K562 (cell line): ENCODE measurements at regions not wholly inside any gene's neighbourhood (a gene's known extent, or its start where the extent isn't known, plus 50 kb on each side); places are given as distances from the start of the nearest gene placed in this dataset.

Experiments used
- ATAC-seq: fragments of 200-7000 bp; cut with Tn5 transposase; 3 replicates; pipeline ENCODE4 v1.9.1; 2020; ENCODE audit warnings: moderate library complexity
- BruUV-seq: library from RNA; stranded (reverse); fragments of 400-500 nt; replicated peaks from 2 replicates; lab custom pipeline; 2021; lab: Mats Ljungman, UMichigan
- CTCF ChIA-PET: fragments of 300-600 bp; formaldehyde crosslinking; extraction: SDS; loops from one replicate; lab custom pipeline; 2021; ENCODE audit warnings: low intra/inter-chr PET ratio; lab: Yijun Ruan, JAX
- POLR2A ChIA-PET: fragments of 300-600, 350-650 bp; sonication (Branson Sonifier 250); formaldehyde crosslinking; extraction: SDS; loops from one replicate; lab custom pipeline; 2021; ENCODE audit warnings: antibody characterized with exemption, inconsistent platforms; lab: Yijun Ruan, JAX
- DNase-seq, 4 experiments: peaks; one replicate each; pipeline versions ENCODE4 v3.0.0 to v3.0.0-alpha.2; 2011 to 2018; ENCODE audit warnings: low spot score in 3 of 4, mixed read lengths in 3 of 4; ENCODE audit errors: extremely low read depth in 1 of 4
- FAIRE-seq: peaks from 2 replicates; lab custom pipeline; 2011; peaks lifted over from hg19 to GRCh38; lab: Jason Lieb, UNC
- H2AFZ ChIP-seq: 2 replicates; pipeline ENCODE4 v1.6.0; 2011; ENCODE audit warnings: low read depth, low read length, control low read depth, inconsistent platforms
- H3K27ac ChIP-seq: fragments of 200-600 bp; 3 replicates; pipeline ENCODE4 v1.8.0; 2011; ENCODE audit warnings: low read depth, mild to moderate bottlenecking, control low read depth, inconsistent platforms, low read length, moderate library complexity, mixed read lengths; ENCODE audit errors: extremely low read depth
- H3K27me3 ChIP-seq, 2 experiments: fragments of 300-600 bp in 1 of 2; 2 replicates in 1 of 2; 3 replicates in 1 of 2; pipeline versions ENCODE4 v1.6.0 to v1.8.0; 2011; ENCODE audit warnings: inconsistent platforms in 2 of 2, low read length in 2 of 2, mild to moderate bottlenecking in 1 of 2, mixed read lengths in 1 of 2, moderate library complexity in 1 of 2; ENCODE audit not compliant: control insufficient read depth in 2 of 2, insufficient read depth in 2 of 2
- H3K36me3 ChIP-seq: fragments of 300-600 bp; 3 replicates; pipeline ENCODE4 v1.8.0; 2011; ENCODE audit warnings: mild to moderate bottlenecking, low read length, inconsistent platforms; ENCODE audit not compliant: control insufficient read depth, insufficient read depth
- H3K4me1 ChIP-seq, 2 experiments: fragments of 200-600 bp in 1 of 2; replicated peaks in 1 of 2; 2 replicates in 1 of 2; 3 replicates in 1 of 2; pipeline versions ENCODE4 v1.5.1 to v1.8.0; 2011; ENCODE audit warnings: inconsistent platforms in 2 of 2, low read length in 2 of 2, mild to moderate bottlenecking in 1 of 2, mixed read lengths in 1 of 2, moderate library complexity in 1 of 2; ENCODE audit not compliant: control insufficient read depth in 2 of 2, insufficient read depth in 2 of 2
- H3K4me2 ChIP-seq: 2 replicates; pipeline ENCODE4 v1.6.1; 2011; ENCODE audit warnings: low read length, control low read depth, inconsistent platforms, mixed read lengths; ENCODE audit not compliant: insufficient read depth
- H3K4me3 ChIP-seq: fragments of 200-600 bp; sonication (generic), shearing (Covaris generic); 2 replicates; pipeline ENCODE4 v1.5.1; 2016; ENCODE audit warnings: control low read depth, inconsistent platforms
- H3K79me2 ChIP-seq: fragments of 200-600 bp; 3 replicates; pipeline ENCODE4 v1.8.0; 2011; ENCODE audit warnings: low read length, inconsistent platforms; ENCODE audit not compliant: control insufficient read depth, insufficient read depth
- H3K9ac ChIP-seq, 2 experiments: 2 replicates each; pipeline versions ENCODE4 v1.6.0 to v1.6.1; 2011; ENCODE audit warnings: low read depth in 2 of 2, low read length in 2 of 2, control low read depth in 1 of 2, inconsistent platforms in 1 of 2, mild to moderate bottlenecking in 1 of 2, mixed read lengths in 1 of 2; ENCODE audit not compliant: insufficient read depth in 1 of 2
- H3K9me1 ChIP-seq: one replicate; pipeline ENCODE4 v1.6.0; 2011; ENCODE audit warnings: inconsistent platforms, mild to moderate bottlenecking, low read length, moderate library complexity; ENCODE audit not compliant: control insufficient read depth, insufficient read depth
- H3K9me3 ChIP-seq: replicated peaks from 2 replicates; pipeline ENCODE4 v1.5.1; 2011; ENCODE audit warnings: low read depth, low read length, inconsistent platforms; ENCODE audit not compliant: control insufficient read depth, insufficient read depth
- H4K20me1 ChIP-seq: replicated peaks from 2 replicates; pipeline ENCODE4 v1.6.1; 2011; ENCODE audit warnings: low read length, inconsistent platforms, mixed read lengths; ENCODE audit not compliant: control insufficient read depth, insufficient read depth
- C11orf30 ChIP-seq: fragments of 450-650 bp; IDR thresholded peaks from 2 replicates; pipeline ENCODE4 v1.6.1; 2016; ENCODE audit warnings: low read depth, mild to moderate bottlenecking
- ERF ChIP-seq: fragments of 450-650 bp; formaldehyde crosslinking; IDR thresholded peaks from 2 replicates; pipeline ENCODE4 v1.4.0; 2020; ENCODE audit warnings: mild to moderate bottlenecking, mixed read lengths
- GABPA ChIP-seq: fragments of 200-800 bp; sonication (Bioruptor generic); conservative IDR thresholded peaks from 2 replicates; pipeline ENCODE4 v1.6.1; 2016; ENCODE audit warnings: low read depth, missing genetic modification characterization, missing compliant biosample characterization
- GATA2 ChIP-seq: sonication (generic); formaldehyde crosslinking; IDR thresholded peaks from 2 replicates; pipeline ENCODE4 v1.4.0; 2020; ENCODE audit warnings: mild to moderate bottlenecking, missing genetic modification reagents
- GATAD2B ChIP-seq: fragments of 450-650 bp; IDR thresholded peaks from 2 replicates; pipeline ENCODE4 v1.6.1; 2017; ENCODE audit warnings: mild to moderate bottlenecking, borderline replicate concordance
- HDAC3 ChIP-seq: fragments of 450-650 bp; IDR thresholded peaks from 2 replicates; pipeline ENCODE4 v1.6.1; 2018; ENCODE audit warnings: borderline replicate concordance, mild to moderate bottlenecking, moderate library complexity; ENCODE audit not compliant: partially characterized antibody
- KDM2B ChIP-seq: fragments of 250-450 bp; sonication (Bioruptor Pico); IDR thresholded peaks from 2 replicates; pipeline ENCODE4 v1.8.0; 2021; ENCODE audit warnings: mild to moderate bottlenecking, moderate library complexity
- MLLT1 ChIP-seq, 2 experiments: fragments of 450-650 bp; IDR thresholded peaks; 2 replicates each; pipeline ENCODE4 v1.6.1; 2016
- MXI1 ChIP-seq: IDR thresholded peaks from 2 replicates; pipeline ENCODE4 v1.6.1; 2011; ENCODE audit warnings: low read depth, mild to moderate bottlenecking, improper control_type of control experiment, low read length
- NBN ChIP-seq: fragments of 450-650 bp; IDR thresholded peaks from 2 replicates; pipeline ENCODE4 v1.6.1; 2016; ENCODE audit warnings: low read depth, mild to moderate bottlenecking
- NELFE ChIP-seq: IDR thresholded peaks from 2 replicates; pipeline ENCODE4 v1.6.1; 2011; ENCODE audit warnings: mild to moderate bottlenecking; ENCODE audit not compliant: insufficient read depth, insufficient read length
- NR2F6 ChIP-seq: fragments of 450-650 bp; formaldehyde crosslinking; IDR thresholded peaks from 2 replicates; pipeline ENCODE4 v1.4.0; 2020; ENCODE audit warnings: mild to moderate bottlenecking
- PTTG1 ChIP-seq: fragments of 450-650 bp; IDR thresholded peaks from 2 replicates; pipeline ENCODE4 v1.6.1; 2016; ENCODE audit warnings: low read depth, mild to moderate bottlenecking, missing genetic modification characterization, missing compliant biosample characterization
- TCF3 ChIP-seq: sonication (generic); formaldehyde crosslinking; IDR thresholded peaks from 2 replicates; pipeline ENCODE4 v1.4.0; 2020; ENCODE audit warnings: mild to moderate bottlenecking, missing genetic modification reagents
- ZNF717 ChIP-seq: fragments of 250-450 bp; sonication (Bioruptor Pico); IDR thresholded peaks from 2 replicates; pipeline ENCODE4 v1.5.0; 2021
- WGBS: fragments of 100-300 bp; shearing (Covaris generic); methylation state at CpG from one replicate; pipeline ENCODE4 v1.1.6; 2016; ENCODE audit warnings: low coverage, mixed read lengths; ENCODE audit not compliant: insufficient coverage; ENCODE audit errors: missing lambda C conversion rate; 5-methylcytosine and 5-hydroxymethylcytosine counted together
- in situ Hi-C: fragments of 300-500 bp; cut with MboI; formaldehyde crosslinking; loops from 4 replicates; pipeline ENCODE4 v1.15.0; 2018; ENCODE audit warnings: inconsistent platforms, mixed read lengths
- intact Hi-C: fragments of 100-400 bp; cut with micrococcal nuclease; formaldehyde crosslinking; loops from 2 replicates; pipeline ENCODE4 v1.14.2; 2022
- TF ChIP-seq, protein P1 (sequence below), 2 experiments: fragments of 150-350 bp in 1 of 2; IDR thresholded peaks; 2 replicates each; pipeline ENCODE4 v1.6.1; 2012 to 2016; ENCODE audit warnings: low read depth in 2 of 2, low read length in 2 of 2, mild to moderate bottlenecking in 1 of 2, moderate library complexity in 1 of 2

- in situ Hi-C loops (loop anchor here (25.0 kb wide), 1 partner anchor 371 kb away; no protein-coding TSS in a partner anchor), intact Hi-C loops (no loop called here)
- FAIRE-seq (no peak), ATAC-seq (no peak), DNase-seq (no peak)
- H2AFZ ChIP-seq: no peak overlapping the region
- H3K79me2 ChIP-seq: no peaks in the 10 kb centered on the region
- BruUV-seq: no TSS peak
- no peak overlapping the region for H3K9ac ChIP-seq
- H3K9me1 ChIP-seq: no peaks in the 10 kb centered on the region
- H3K27me3 ChIP-seq: no peaks in the 10 kb centered on the region
- no peak overlapping the region for H3K4me3 ChIP-seq
- H4K20me1 ChIP-seq: no peaks in the 10 kb centered on the region
- H3K27ac ChIP-seq: no peak overlapping the region
- H3K4me2 ChIP-seq: no peak overlapping the region
- WGBS: 0% methylated on average over 2 of the region's 2 CpGs
- ChIA-PET POLR2A (interaction anchor here (1.7 kb wide), 1 partner anchor 11 kb away, joined by 6 read pairs; no protein-coding TSS in a partner anchor), CTCF (no interaction called here)
- TF ChIP-seq NBN (no peak), PTTG1 (tag) (no peak), ZNF717 (CRISPR knock-in tag) (no peak), MLLT1 (IDR thresholded peaks at IDR 0.05) (no peak), C11orf30 (no peak), GABPA (no peak), NR2F6 (no peak), GATAD2B (no peak), GATA2 (CRISPR knock-in tag) (no peak), HDAC3 (no peak), MXI1 (no peak), TCF3 (no peak), NELFE (no peak), KDM2B (no peak), ERF (no peak)
- TF ChIP-seq, protein P1, sequence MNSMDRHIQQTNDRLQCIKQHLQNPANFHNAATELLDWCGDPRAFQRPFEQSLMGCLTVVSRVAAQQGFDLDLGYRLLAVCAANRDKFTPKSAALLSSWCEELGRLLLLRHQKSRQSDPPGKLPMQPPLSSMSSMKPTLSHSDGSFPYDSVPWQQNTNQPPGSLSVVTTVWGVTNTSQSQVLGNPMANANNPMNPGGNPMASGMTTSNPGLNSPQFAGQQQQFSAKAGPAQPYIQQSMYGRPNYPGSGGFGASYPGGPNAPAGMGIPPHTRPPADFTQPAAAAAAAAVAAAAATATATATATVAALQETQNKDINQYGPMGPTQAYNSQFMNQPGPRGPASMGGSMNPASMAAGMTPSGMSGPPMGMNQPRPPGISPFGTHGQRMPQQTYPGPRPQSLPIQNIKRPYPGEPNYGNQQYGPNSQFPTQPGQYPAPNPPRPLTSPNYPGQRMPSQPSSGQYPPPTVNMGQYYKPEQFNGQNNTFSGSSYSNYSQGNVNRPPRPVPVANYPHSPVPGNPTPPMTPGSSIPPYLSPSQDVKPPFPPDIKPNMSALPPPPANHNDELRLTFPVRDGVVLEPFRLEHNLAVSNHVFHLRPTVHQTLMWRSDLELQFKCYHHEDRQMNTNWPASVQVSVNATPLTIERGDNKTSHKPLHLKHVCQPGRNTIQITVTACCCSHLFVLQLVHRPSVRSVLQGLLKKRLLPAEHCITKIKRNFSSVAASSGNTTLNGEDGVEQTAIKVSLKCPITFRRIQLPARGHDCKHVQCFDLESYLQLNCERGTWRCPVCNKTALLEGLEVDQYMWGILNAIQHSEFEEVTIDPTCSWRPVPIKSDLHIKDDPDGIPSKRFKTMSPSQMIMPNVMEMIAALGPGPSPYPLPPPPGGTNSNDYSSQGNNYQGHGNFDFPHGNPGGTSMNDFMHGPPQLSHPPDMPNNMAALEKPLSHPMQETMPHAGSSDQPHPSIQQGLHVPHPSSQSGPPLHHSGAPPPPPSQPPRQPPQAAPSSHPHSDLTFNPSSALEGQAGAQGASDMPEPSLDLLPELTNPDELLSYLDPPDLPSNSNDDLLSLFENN (IDR thresholded peaks at IDR 0.05; ENCODE audit: low read depth in 2 of 2, low read length in 2 of 2): no peak
- no peaks in the 10 kb centered on the region for H3K4me1 ChIP-seq
- H3K36me3 ChIP-seq: no peaks in the 10 kb centered on the region
- no peaks in the 10 kb centered on the region for H3K9me3 ChIP-seq
These were observed 460.0 kb downstream of the PDCD6IP start for GRCh38 chr3:34258271-34258998.
